ENCODE measurements at regions not wholly inside any gene's neighbourhood (a gene's known extent, or its start where the extent isn't known, plus 50 kb on each side); places are given as distances from the start of the nearest gene placed in this dataset.
"Not testable (repeated sequence)": the region's sequence is repeated elsewhere in the genome, so short reads cannot be mapped to it uniquely, and the experiment has no call there.

GRCh38 chr9:120310035-120310434 is 269.9 kb downstream of the CDK5RAP2 start:
- Mint-ChIP-seq H3K27me3 (peaks cover 15 to 18% of the 10 kb centered on the region in 2 donors), H3K4me3 (no peak overlapping the region), H3K9me3 (peaks cover 0 to under 1% of the 10 kb centered on the region in 2 donors), H3K36me3 (no peaks in the 10 kb centered on the region), H3K4me1 (no peaks in the 10 kb centered on the region), H3K27ac (no peak overlapping the region)
- no peak for DNase-seq
- ATAC-seq (replicated peaks), result no peak

GRCh38 chr9:120308495-120308894 is 271.5 kb downstream of the CDK5RAP2 start:
- DNase-seq, result no peak
- Mint-ChIP-seq H3K4me1 (no peaks in the 10 kb centered on the region), H3K9me3 (no peaks in the 10 kb centered on the region), H3K36me3 (no peaks in the 10 kb centered on the region), H3K27me3 (peaks cover 15 to 18% of the 10 kb centered on the region in 2 donors), H3K27ac (no peak overlapping the region), H3K4me3 (no peak overlapping the region)
- ATAC-seq (replicated peaks), result no peak

- Mint-ChIP-seq H3K27me3 (peaks cover 15 to 18% of the 10 kb centered on the region in 2 donors), H3K27ac (peak overlapping the region; percentile 26), H3K4me3 (no peak overlapping the region), H3K9me3 (no peaks in the 10 kb centered on the region), H3K36me3 (no peaks in the 10 kb centered on the region), H3K4me1 (no peaks in the 10 kb centered on the region)
- ATAC-seq (replicated peaks) (no peak), DNase-seq (no peak)
Observed at GRCh38 chr9:120307599-120307998, 272.4 kb downstream of the CDK5RAP2 start.

GRCh38 chr9:120306561-120306960 is 273.4 kb downstream of the CDK5RAP2 start:
- peaks cover 15 to 18% of the 10 kb centered on the region in 2 donors for H3K27me3 Mint-ChIP-seq
- H3K9me3 Mint-ChIP-seq, result no peaks in the 10 kb centered on the region
- ATAC-seq (replicated peaks), result no peak

GRCh38 chr9:120306088-120306487 is 273.9 kb downstream of the CDK5RAP2 start:
- Mint-ChIP-seq H3K4me1 (no peaks in the 10 kb centered on the region), H3K9me3 (no peaks in the 10 kb centered on the region), H3K27ac (no peak overlapping the region), H3K27me3 (peaks cover 15 to 18% of the 10 kb centered on the region in 2 donors), H3K4me3 (no peak overlapping the region), H3K36me3 (no peaks in the 10 kb centered on the region)
- ATAC-seq (replicated peaks) (no peak), DNase-seq (no peak)

More at GRCh38 chr9:120306561-120306960, 273.4 kb downstream of the CDK5RAP2 start:
- no peak for DNase-seq
- H3K36me3 Mint-ChIP-seq, result no peaks in the 10 kb centered on the region
- no peak overlapping the region for H3K4me3 Mint-ChIP-seq
- no peaks in the 10 kb centered on the region for H3K4me1 Mint-ChIP-seq
- no peak overlapping the region for H3K27ac Mint-ChIP-seq

GRCh38 chr9:120304896-120305295 is 275.1 kb downstream of the CDK5RAP2 start:
- not testable (repeated sequence) for H3K9me3 Mint-ChIP-seq; H3K27ac Mint-ChIP-seq; H3K4me1 Mint-ChIP-seq; DNase-seq; H3K4me3 Mint-ChIP-seq; ATAC-seq (replicated peaks); H3K36me3 Mint-ChIP-seq
- peaks cover 18% of the 10 kb centered on the region in 2 donors for H3K27me3 Mint-ChIP-seq

- Mint-ChIP-seq H3K9me3 (no peaks in the 10 kb centered on the region), H3K27me3 (peaks cover 19 to 21% of the 10 kb centered on the region in 2 donors), H3K27ac (no peak overlapping the region), H3K36me3 (no peaks in the 10 kb centered on the region), H3K4me1 (no peaks in the 10 kb centered on the region), H3K4me3 (no peak overlapping the region)
- DNase-seq (no peak), ATAC-seq (replicated peaks) (no peak)
Observed at GRCh38 chr9:120303519-120303918, 276.4 kb downstream of the CDK5RAP2 start.

- no peaks in the 10 kb centered on the region for H3K4me1 Mint-ChIP-seq
- H3K27me3 Mint-ChIP-seq, result peaks cover 8 to 12% of the 10 kb centered on the region in 2 donors
- ATAC-seq (replicated peaks), result no peak
- H3K4me3 Mint-ChIP-seq, result no peak overlapping the region
- no peak overlapping the region for H3K27ac Mint-ChIP-seq
- no peaks in the 10 kb centered on the region for H3K9me3 Mint-ChIP-seq
- no peaks in the 10 kb centered on the region for H3K36me3 Mint-ChIP-seq
- no peak for DNase-seq
Observed at GRCh38 chr9:120299785-120300184, 280.2 kb downstream of the CDK5RAP2 start.

- no peak overlapping the region for H3K27ac Mint-ChIP-seq
- H3K4me1 Mint-ChIP-seq, result no peaks in the 10 kb centered on the region
- no peaks in the 10 kb centered on the region for H3K36me3 Mint-ChIP-seq
- H3K4me3 Mint-ChIP-seq, result no peak overlapping the region
- DNase-seq (no peak), ATAC-seq (replicated peaks) (no peak)
- H3K27me3 Mint-ChIP-seq, result peaks cover 6 to 9% of the 10 kb centered on the region in 2 donors
- no peaks in the 10 kb centered on the region for H3K9me3 Mint-ChIP-seq
Observed at GRCh38 chr9:120294003-120294402, 286.0 kb downstream of the CDK5RAP2 start.

GRCh38 chr9:120292606-120293005 is 287.4 kb downstream of the CDK5RAP2 start:
- no peak overlapping the region for H3K27ac Mint-ChIP-seq
- no peaks in the 10 kb centered on the region for H3K36me3 Mint-ChIP-seq
- no peaks in the 10 kb centered on the region for H3K9me3 Mint-ChIP-seq
- no peak overlapping the region for H3K4me3 Mint-ChIP-seq
- H3K4me1 Mint-ChIP-seq, result no peaks in the 10 kb centered on the region
- peaks cover 6 to 9% of the 10 kb centered on the region in 2 donors for H3K27me3 Mint-ChIP-seq
- ATAC-seq (replicated peaks) (no peak), DNase-seq (no peak)

- Mint-ChIP-seq H3K36me3 (no peaks in the 10 kb centered on the region), H3K4me1 (no peaks in the 10 kb centered on the region), H3K4me3 (no peak overlapping the region), H3K27me3 (peaks cover 7% of the 10 kb centered on the region in 2 donors), H3K9me3 (no peaks in the 10 kb centered on the region), H3K27ac (no peak overlapping the region)
- ATAC-seq (replicated peaks), result no peak
- DNase-seq, result no peak
Observed at GRCh38 chr9:120291050-120291449, 288.9 kb downstream of the CDK5RAP2 start.

GRCh38 chr9:120289990-120290975 is 289.7 kb downstream of the CDK5RAP2 start:
- peaks cover 5 to 6% of the 10 kb centered on the region in 2 donors for H3K27me3 Mint-ChIP-seq
- no peak for DNase-seq
- ATAC-seq (replicated peaks), result no peak
- no peak overlapping the region for H3K27ac Mint-ChIP-seq
- no peaks in the 10 kb centered on the region for H3K4me1 Mint-ChIP-seq
- H3K9me3 Mint-ChIP-seq, result peaks cover 0 to 1% of the 10 kb centered on the region in 2 donors
- H3K4me3 Mint-ChIP-seq, result no peak overlapping the region
- H3K36me3 Mint-ChIP-seq, result no peaks in the 10 kb centered on the region

GRCh38 chr9:120289098-120289497 is 290.9 kb downstream of the CDK5RAP2 start:
- no peak overlapping the region for H3K27ac Mint-ChIP-seq
- H3K4me3 Mint-ChIP-seq, result no peak overlapping the region
- H3K4me1 Mint-ChIP-seq, result no peaks in the 10 kb centered on the region
- H3K27me3 Mint-ChIP-seq, result peaks cover 14 to 15% of the 10 kb centered on the region in 2 donors
- H3K9me3 Mint-ChIP-seq, result peaks cover 0 to 4% of the 10 kb centered on the region in 2 donors
- no peak for DNase-seq
- ATAC-seq (replicated peaks), result no peak
- H3K36me3 Mint-ChIP-seq, result no peaks in the 10 kb centered on the region

GRCh38 chr9:120286530-120286929 is 293.4 kb downstream of the CDK5RAP2 start:
- ATAC-seq (replicated peaks) (no peak), DNase-seq (no peak)
- no peaks in the 10 kb centered on the region for H3K4me1 Mint-ChIP-seq
- no peaks in the 10 kb centered on the region for H3K36me3 Mint-ChIP-seq
- H3K4me3 Mint-ChIP-seq, result no peak overlapping the region
- no peak overlapping the region for H3K27ac Mint-ChIP-seq
- peaks cover 0 to 4% of the 10 kb centered on the region in 2 donors for H3K9me3 Mint-ChIP-seq
- peaks cover 16 to 22% of the 10 kb centered on the region in 2 donors for H3K27me3 Mint-ChIP-seq

GRCh38 chr9:120284821-120285220 is 295.1 kb downstream of the CDK5RAP2 start:
- no peak overlapping the region for H3K27ac Mint-ChIP-seq
- peaks cover 15 to 22% of the 10 kb centered on the region in 2 donors for H3K27me3 Mint-ChIP-seq
- ATAC-seq (replicated peaks), result no peak
- peaks cover 0 to 4% of the 10 kb centered on the region in 2 donors for H3K9me3 Mint-ChIP-seq
- H3K4me3 Mint-ChIP-seq, result no peak overlapping the region
- no peaks in the 10 kb centered on the region for H3K4me1 Mint-ChIP-seq
- no peaks in the 10 kb centered on the region for H3K36me3 Mint-ChIP-seq
- no peak for DNase-seq
